DMS114 treated with DMSO at 0.1 percent for 48 hours (cell line): ENCODE measurements at regions not wholly inside any gene's neighbourhood (a gene's known extent, or its start where the extent isn't known, plus 50 kb on each side); places are given as distances from the start of the nearest gene placed in this dataset.
"Not testable (repeated sequence)": the region's sequence is repeated elsewhere in the genome, so short reads cannot be mapped to it uniquely, and the experiment has no call there.

Experiments used
- DNase-seq: peaks from one replicate; lab custom pipeline; 2025; ENCODE audit not compliant: unreplicated experiment; lab: John Stamatoyannopoulos, UW

DNA sequence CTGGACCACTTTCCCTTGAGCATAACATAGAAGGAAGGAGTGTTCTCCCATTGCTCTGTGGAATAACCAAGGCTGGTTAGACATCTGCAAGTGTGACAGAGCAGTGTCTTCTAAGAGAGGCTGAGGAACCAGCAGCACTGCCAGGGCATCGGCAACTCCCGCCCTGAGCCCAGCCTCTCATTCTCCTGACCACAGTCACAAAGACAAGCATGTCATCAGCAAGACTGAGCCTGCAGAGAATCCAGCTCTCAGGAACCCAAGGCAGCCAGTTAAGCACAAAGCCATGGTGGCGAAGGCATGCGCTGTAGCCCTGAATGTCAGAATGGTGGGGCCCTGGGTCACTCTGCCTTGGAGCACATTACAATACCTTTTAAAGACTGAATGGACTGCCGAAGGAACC lies 253.9 kb downstream of the AGTPBP1 start:
- DNase-seq, result no peak

DNA sequence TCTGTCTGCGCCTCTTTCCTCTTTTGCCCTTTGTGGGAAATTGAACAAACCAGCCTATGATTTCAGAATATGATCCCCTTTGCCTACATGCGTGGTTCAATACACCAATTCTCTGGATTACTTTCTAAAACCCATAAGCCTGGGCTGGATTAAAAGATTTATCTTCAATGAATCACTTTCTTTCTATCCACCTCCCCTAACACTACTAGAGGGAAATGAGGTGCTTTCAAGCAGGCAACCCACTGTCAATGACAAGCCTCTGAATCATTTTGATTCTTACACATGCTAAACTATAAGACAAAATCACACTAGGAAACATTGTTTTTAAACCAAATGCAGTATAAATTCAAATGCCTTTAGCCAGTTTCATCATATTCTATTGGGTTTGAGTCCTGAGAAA lies 257.5 kb downstream of the AGTPBP1 start:
- no peak for DNase-seq

DNA sequence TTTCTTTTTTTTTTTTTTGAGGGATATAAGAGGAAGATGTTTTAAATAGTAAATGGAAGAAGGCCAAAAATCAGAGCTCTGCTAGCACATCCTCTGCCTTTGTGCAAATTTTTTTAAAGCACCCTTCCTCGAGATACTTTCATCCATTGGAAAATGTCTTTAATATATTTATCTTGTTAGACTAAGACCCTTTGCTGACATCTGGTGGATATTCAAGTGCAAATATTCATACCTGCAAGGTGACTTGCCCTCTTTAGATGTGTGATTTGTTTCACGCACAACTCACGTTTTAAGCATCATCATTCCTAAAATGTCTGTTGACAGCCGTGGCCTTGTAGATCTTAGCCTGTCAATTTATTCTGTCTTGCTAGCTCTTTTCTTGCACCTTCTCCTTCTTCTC lies 258.5 kb downstream of the AGTPBP1 start:
- no peak for DNase-seq

DNA sequence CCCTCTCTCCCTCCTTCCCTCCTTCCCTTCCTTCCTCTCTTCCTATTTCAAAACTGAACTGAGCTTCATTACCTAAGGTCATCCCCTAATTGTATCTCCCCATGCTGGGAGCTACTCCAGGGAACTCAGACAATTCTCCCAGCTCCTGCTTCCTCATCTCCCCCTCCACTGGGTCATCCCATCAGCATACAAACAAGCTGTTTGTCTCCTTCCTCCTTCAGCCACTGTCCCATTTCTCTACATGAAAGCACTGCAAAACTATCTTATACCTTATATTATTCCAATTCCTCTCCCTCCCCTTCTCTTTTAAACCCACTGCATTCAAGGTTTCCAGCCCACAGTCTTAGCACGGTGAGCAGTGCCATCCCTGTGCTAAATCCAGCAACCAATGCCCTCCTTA lies 262.4 kb downstream of the AGTPBP1 start:
- DNase-seq, result no peak

DNA sequence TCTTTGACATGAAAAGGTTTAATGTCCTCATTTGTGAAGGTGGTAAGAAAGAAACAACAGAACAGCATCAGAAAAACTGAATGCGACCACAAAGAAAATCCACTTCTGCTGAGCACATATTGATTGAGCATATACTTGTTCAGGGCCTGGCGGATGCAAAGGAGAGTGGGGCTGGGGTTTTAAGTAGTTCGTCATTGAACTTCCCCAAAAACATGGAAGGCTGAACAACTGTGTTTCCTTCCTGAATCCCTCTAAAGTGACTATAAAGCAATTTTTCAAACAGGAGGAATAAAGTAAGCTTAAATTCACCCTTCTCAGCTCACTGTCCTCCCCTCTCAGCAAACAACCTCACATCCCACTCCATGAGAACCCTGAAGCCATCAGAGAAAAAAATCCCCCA lies 262.9 kb downstream of the AGTPBP1 start:
- DNase-seq, result no peak

DNA sequence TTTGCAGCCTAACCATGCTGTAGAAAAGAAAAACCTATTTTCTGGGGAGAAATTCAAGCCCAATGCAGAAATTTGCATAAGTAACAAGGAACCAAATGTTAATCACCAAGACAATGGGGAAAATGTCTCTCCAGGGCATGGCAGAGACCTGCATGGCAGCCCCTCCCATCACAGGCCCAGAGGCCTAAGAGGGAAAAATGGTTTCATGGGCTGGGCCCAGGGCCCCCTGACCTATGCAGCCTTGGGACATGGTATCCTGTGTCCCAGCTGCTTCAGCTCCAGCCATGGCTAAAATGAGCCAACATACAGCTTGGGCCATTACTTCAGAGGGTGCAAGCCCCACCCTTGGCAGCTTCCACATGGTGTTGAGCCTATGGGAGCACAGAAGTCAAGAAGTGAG lies 266.9 kb downstream of the AGTPBP1 start:
- DNase-seq, result not testable (repeated sequence)

DNA sequence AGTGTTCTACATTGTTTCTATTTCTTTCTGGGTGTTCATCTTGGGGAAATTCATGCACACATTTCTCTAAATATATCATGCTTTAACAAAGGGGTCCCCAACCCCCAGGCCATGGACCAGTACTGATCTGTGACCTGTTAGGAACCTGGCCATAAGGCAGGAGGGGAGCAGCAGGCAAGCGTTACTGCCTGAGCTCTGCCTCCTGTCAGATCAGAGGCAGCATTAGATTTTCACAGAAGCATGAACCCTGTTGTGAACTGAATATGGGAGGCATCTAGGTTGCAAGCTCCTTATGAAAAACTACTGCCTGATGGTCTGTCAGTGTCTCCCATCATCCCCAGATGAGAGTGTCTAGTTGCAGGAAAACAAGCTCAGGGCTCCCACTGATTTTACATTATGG lies 270.0 kb downstream of the AGTPBP1 start:
- DNase-seq, result no peak

DNA sequence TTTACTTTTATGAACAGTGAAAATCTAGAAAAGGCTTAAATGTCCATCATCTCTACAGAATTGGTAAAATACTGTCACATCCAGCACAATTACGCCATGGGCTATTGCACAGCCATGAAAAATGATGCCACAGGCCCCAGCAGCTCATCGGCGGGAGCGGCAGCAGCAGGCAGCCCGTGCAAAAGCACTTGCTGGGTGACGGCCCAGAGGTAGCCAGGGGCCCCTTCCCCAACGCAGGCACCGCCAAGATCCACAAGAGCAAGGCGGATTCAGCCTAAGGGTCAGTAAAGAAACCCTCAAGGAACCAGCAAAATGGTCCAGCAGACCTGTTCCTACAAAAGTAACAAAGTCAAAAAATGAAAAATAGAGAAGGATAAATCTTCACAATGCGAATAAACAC lies 272.7 kb downstream of the AGTPBP1 start:
- DNase-seq, result no peak

DNA sequence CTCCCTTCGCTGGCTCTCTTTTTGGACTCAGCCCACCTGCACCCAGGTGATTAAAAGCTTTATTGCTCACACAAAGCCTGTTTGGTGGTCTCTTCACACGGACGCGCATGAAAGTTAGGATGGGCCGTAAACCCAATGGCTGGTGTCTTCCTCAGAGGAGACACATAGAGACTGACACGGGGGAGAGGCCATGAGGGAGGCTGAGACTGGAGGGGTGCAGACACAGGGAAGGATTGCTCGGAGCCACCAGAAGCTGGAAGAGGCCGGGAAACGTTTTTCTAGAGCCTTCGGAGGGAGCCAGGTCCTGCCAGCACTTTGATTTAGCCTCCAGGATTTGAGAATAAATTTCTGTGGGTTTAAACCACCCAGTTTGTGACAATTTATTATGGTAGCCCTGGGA lies 274.9 kb downstream of the AGTPBP1 start:
- DNase-seq, result no peak

DNA sequence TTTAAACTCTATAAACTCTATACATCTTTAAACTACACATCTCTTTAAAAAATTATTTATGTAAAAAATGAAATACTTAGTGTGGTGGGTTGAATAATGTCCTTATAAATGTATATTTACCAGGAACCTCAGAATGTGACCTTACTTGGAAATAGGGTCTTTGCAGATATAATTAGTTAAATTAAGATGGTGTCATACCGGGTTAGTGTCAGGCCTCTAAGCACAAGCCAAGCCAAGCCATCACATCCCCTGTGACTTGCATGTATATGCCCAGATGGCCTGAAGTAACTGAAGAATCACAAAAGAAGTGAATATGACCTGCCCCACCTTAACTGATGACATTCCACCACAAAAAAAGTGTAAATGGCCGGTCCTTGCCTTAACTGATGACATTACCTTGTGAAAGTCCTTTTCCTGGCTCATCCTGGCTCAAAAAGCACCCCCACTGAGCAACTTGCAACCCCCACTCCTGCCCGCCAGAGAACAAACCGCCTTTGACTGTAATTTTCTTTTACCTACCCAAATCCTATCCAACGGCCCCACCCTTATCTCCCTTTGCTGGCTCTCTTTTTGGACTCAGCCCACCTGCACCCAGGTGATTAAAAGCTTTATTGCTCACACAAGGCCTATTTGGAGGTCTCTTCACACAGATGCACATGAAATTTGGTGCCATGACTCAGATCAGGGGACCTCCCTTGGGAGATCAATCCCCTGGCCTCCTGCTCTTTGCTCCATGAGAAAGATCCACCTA lies 283.5 kb downstream of the AGTPBP1 start:
- DNase-seq, result not testable (repeated sequence)

DNA sequence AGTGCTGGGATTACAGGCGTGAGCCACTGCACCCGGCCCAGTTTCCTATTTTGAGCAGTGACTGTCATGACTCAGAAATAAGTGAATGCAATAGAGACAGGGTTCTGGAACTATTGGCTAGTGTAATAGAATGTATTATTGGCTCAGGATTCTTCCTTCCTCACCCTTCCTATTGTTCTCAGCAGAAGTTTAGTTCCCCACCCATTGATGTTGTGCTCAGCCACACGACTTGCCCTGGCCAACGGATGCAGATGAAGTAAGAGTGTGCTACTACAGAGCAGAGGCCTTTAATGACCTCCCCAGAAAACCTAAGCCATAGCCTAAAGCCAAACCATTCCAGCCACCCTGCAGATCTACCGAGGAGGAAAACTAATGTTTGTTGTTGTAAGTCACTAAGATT lies 287.9 kb downstream of the AGTPBP1 start:
- DNase-seq, result no peak

DNA sequence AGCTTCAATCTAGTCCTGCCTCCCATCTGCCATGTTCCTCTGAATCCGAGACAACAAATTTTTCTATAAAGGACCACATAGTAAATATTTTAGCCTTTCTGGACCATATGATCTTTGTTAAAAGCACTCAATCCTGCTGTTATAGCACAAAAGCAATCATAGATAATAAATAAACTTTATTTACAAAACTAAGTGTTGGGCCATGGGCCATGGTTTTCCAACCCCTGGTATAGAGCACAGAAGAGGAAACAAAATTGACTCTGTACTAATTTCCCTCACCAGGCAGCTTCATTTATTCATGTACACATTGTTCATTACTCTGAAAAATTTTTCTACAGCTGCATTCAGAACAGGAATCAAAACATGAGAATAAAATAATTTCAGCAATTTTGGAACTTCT lies 288.9 kb downstream of the AGTPBP1 start:
- no peak for DNase-seq

DNA sequence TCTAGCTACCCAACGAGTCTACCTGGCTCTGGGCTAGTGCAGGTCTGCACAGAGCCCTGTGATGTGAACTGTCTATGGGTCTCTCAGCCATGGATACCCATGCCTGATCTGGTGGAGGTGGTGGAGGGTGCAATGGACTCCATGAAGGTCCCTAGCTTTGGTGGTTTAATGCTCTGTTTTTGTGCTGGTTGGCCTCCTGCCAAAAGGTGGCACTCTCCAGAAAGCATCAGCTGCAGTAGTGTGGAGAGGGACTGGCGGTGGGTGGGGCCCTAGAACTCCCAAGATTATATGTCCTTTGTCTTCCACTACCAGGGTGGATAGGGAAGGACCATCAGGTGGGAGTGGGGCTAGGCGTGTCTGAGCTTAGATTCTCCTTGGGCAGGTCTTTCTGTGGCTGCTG lies 290.1 kb downstream of the AGTPBP1 start:
- no peak for DNase-seq

DNA sequence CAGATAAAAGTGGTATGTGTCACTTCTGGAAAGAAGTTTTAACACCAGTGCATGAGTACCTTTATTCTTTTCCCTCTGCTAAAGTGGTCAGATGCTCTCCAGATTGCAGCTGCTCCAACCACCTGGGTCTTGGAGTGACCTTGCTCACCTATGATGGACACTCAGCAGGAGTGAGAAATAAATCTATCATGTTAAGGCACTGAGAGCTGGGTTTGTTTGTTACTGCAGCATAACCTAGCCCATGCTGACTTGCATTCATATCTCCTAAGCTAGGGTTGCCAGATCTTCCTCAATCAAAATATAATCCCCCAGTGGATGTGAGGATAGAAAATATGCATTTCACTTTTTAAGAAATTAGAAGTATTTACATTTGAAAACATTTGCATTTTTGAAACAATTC lies 295.9 kb downstream of the AGTPBP1 start:
- no peak for DNase-seq

DNA sequence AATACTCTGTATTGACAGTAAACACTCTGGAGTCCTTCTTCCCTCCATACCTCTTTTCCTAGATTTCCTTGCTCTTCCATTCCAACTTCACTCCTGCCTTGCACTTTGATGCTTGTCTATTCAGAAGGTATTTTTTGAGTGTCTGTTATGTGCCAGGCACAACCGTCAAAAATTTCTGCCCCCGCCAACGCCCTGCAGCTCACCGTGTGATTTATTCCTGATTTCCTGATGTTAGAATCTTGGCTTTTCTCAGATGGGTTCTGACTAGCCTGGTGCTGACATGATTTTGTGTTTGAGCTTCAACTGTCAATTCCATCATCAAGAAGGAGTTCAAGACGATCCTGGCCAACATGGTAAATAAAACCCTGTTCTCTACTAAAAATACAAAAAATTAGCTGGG lies 297.5 kb downstream of the AGTPBP1 start:
- no peak for DNase-seq

DNA sequence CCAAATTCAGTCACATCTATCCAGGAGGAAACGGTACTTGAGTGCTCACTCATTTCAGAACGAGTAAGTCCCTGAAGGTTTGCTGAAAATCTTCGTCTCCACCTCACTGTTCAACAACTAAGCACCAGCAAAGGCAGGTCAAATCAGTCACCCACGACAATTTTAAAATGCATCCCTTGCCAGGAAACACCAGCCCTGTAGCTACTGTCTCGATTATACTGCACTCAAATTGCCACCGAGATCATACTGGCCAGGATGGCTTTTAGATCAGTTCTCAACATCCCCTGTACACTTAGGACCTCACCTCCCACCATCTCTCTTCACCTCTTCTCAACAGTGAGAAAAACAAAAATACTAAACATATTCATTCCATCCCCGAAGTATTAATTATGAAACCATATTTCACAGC lies 298.6 kb downstream of the AGTPBP1 start:
- DNase-seq, result no peak

DNA sequence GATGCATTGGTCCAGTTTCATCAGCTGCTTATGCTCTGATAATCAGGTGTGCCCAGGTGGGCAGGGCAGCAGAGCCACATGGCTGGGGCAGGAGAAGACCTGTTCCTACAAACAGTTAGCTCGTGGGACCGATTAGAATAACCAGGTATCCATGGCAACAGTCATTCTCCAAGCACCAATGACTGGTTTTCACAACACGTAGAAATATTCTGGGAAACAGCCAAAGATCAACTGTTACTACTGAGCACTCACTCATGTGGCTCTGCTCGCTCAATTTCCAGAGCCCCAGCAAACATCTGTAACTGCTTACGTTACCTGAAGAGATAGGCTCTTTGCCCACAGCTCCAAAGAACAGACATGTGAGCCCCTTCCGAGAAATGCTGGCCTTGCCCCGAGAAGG lies 302.0 kb downstream of the AGTPBP1 start:
- no peak for DNase-seq

DNA sequence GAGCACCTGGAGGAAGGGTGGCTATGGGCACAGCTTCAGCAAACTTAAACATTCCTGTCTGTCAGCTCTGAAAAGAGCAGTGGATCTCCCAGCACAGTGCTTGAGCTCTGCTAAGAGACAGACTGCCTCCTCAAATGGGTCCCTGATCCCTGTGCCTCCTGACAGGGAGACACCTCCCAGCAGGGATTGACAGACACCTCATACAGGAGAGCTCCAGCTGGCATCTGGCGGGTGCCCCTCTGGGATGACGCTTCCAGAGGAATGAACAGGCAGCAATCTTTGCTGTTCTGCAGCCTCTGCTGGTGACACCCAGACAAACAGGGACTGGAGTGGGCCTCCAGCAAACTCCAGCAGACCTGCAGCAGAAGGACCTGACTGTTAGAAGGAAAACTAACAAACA lies 307.8 kb downstream of the AGTPBP1 start:
- DNase-seq, result not testable (repeated sequence)

DNA sequence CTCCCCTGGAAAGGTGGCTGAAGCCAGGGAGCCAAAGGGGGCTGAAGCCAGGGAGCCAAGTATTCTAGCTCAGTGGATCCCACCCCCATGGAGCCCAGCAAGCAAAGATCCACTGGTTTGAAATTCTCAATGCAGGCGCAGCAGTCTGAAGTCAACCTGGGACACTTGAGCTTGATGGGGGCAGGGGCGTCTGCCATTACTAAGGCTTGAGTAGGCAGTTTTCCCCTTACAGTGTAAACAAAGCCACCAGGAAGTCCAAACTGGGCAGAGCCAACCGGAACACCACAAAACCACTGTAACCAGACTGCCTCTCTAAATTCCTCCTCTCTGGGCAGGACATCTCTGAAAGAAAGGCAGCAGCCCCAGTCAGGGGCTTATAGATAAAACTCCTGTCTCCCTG lies 308.2 kb downstream of the AGTPBP1 start:
- not testable (repeated sequence) for DNase-seq

DNA sequence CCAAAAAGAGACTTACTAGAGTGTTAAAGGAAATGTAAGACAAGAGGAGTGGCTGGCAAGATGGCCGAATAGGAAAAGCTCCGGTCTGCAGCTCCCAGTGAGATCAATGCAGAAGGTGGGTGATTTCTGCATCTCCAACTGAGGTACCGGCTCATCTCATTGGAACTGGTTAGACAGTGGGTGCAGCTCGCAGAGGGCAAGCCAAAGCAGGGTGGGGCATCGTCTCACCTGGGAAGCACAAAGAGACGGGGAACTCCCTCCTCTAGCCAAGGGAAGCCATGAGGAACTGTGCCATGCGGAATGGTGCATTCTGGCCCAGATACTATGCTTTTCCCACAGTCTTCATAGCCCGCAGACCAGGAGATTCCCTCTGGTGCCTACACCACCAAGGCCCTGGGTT lies 308.7 kb downstream of the AGTPBP1 start:
- no peak for DNase-seq

DNA sequence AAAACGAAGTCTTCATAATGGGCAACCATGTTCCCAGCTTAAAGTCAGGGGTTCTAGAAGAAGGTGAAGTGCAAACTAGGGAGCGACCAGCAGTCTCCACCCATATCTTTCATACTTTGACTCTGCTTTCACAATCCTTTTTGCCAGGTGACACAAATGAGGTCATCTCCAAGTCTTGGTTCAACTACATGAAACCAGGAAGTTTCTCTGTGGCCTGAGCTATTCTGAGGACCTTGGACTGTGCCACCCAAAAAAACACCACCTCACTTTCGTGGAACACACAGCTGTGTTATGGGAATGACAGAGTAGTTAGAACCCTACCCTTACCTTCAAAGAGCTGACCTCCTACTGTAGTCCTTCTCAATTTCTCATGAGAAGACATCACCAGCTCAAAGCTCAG lies 309.2 kb downstream of the AGTPBP1 start:
- DNase-seq, result no peak

DNA sequence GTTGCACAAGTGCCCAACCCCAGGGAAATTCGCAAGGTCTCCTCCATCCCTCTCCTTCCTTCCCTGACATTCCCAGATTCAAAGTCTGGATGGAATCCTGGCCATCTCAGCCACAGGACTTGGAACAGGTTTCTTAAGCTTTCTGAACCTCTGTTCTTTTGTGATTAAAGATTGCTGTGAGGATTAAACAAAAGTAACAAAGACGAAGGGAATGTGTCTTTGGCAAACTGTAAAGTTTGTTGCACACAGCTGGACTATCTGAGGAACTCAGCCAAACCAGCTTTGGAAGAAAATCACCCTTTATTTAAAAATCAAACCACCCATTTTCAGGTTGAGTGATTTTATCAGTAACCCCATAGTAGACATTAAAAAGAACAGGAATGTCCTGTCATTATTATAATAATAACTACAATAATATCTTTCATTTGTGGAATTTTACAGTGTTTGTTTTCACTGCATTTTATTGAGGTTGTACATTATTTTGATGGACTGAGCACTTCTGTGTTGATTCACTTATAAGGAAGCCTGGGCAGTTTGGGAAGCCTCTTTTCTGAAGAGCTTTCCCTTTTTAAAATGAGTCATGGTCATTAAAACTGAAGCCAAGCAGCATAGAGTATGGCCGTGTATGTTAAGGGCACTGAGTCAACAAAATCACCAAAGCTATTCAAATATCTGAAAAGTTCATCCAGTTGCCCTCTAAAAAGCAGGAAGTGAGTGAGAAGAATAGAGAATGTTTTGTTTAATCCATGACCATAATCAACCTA lies 310.2 kb downstream of the AGTPBP1 start:
- DNase-seq, result no peak
